NCI-H1436 treated with DMSO at 0.1 percent for 48 hours (cell line): ENCODE measurements at regions not wholly inside any gene's neighbourhood (a gene's known extent, or its start where the extent isn't known, plus 50 kb on each side); places are given as distances from the start of the nearest gene placed in this dataset.

ENCODE experiments used
- DNase-seq: peaks from one replicate; lab custom pipeline; 2025; lab: John Stamatoyannopoulos, UW

DNA sequence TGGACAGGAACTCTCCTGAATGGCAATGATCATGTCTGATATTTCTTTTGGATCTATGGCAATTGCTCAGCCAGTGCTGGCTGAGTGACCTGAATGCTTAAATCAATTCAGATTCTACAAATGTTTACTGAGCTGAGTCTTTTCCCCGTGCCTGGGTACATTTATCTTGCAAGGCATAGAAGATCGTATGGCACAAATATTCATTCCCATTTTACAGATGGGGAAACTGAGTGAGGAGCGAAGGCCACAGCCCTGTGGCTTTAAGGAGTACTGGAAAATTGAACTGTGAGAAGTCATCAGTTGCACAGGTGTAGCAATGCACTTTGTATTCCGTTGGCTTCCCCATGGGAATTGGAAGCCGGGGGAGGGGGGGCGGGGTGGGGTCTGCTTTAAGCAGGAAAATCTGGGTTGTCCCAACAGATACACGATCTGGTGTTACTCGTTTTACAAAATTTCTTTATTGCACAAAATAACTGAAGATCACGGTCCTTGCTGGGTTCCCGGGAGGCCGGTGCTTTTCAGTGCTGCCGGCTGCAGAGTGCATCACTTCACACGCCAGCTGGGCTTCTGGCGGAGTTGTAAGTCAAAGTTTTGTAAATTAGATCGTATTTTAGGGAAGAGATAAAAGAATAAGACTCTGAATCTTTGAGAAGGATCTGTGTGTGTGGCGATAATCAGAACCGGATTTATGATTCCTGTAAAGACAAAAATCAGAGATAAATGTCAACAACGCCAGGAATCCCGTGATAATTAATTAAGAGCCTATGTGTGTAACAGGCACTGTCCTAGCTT lies 75.0 kb upstream of the MAP1LC3B2 start:
- no peak for DNase-seq

DNA sequence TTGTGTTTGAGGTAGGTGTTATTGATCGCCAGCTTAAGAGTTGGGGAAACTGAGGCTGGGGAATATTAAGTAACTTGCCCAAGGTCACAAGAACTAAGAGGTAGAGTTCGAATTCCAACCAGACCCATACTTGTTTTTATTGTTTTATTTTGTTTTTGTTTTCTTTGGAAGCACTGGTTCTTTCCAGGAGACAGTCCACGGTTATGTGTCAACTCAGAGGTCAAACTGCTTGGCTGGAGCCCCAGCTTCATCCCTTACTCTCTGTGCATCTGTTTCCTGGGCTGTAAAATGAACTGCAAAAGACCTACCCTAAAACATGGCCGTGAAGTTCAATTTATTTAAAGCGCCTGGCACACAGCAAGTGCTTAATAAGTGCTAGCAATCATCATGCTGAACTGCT lies 74.4 kb upstream of the MAP1LC3B2 start:
- DNase-seq: no peak

DNA sequence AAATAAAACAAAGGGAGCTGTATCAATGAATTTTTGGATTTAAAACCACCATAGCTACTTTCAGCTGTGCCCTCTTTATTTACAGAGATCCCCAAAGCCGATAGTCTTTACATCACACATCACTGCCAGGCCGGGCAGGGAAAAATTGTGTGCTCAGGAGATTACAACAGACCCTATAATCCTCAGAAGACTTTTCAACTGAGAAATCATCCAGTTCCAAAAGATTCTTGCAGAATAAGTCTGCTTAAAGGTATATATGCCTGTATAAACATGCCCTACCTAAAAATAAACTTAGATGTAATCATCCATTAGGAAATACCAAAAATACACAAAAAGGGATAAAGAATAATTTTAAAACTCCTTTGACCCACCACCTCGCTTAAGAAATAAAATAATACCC lies 70.1 kb upstream of the MAP1LC3B2 start:
- DNase-seq: no peak

DNA sequence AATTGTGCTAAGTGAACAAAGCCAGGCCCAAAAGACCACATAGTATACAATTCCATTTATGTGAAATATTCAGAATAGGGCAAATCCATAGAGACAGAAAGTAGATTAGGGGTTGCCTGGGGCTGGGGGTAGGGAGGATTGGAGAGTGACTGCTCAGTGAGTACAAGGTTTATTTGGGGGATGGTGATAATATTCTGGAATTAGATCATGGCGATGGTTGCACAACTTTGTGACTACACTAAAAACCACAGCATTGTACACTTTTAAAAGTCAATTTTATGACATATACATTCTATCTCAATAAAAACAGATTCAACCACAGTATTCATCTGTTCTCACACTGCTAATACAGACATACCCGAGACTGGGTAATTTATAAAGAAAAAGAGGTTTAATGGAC lies 68.7 kb upstream of the MAP1LC3B2 start:
- no peak for DNase-seq

DNA sequence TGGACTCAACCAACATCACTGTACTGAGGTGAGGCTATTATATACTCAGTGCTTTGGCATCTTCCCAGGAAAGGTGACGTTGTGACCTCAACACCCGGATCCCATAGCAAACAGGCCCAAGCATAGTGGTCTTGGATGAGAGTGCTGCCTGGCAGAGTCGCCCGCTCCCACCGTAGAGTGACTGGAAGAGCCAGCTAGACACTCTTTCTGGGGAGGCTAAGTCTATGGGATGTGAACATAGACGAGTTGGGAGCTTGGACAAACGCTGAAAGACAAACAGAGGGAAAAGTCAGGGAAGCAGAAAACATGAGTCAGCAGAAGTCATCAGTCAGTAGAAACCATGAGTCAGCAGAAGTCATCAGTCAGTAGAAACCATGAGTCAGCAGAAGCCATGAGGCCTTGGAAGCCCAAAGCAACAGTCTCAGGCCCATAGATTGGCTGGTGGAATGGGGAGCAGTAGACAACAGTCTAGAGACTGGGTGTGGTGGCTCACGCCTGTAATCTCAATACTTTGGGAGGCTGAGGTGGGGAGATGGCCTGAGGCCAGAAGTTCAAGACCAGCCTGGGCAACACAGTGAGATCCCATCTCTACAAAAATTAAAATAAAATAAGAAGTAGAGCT lies 66.4 kb upstream of the MAP1LC3B2 start:
- no peak for DNase-seq

DNA sequence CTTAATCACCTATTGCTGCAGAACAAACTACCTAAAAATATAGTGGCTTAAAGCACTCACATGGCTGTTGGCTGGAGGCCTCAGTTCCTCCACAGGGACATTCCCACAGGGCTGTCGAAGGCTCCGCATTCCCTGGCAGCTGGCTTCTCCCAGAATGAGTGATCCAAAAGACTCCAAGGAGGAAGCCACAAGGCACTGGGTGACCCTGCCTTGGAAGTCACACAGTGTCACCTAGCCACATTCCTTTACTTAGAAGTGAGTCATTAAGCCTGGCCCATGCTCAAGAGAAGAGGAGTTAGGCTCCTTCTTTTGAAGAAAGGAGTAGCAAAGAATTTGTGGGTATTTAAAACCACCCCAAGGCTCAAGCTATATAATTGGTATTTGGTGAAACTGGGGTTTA lies 63.9 kb upstream of the MAP1LC3B2 start:
- no peak for DNase-seq

DNA sequence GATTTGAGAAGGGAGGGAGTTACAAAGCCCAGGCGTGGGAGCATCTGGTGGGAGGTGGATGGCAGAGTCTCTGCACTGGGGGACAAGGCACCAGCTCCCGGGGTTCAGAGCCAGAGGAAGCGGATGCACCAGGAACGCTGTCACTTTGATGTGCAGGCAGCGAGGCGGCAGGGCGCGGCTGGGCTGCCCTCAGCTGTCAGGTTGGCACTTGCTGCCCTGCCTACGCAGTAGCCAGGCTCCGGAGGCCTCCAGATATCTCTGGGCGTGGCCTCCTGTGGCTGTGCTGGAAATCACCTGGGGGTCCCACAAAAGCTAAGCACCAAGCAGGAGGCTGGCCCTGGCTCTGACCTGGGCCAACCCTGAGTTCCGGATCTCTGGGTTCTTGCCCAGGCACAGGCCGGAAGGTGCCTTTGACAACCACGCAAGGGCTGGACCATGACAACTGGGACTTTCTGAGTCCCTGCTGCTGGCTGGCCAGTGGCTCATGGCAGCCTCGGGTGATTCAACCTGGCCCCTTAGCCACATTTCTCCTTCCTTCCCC lies 62.1 kb upstream of the MAP1LC3B2 start:
- DNase-seq: no peak

DNA sequence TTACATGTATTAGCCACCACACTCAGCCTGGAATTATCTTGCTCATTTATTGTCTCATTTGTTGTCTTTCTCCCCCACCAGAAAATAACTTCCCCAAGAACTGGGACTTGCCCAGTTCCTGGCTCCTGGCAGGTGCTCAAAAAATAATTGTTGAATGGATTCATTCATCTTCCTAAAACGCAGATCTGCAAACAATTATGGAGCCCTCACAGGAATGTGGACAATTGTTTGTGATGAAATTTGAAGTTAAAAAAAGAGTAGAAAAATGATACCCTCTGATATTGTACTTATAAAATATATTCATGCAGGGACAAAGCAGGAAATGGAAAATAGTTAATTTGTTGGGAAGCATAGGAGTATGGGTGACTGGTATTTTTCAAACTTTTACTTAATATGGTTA lies 60.7 kb upstream of the MAP1LC3B2 start:
- DNase-seq: no peak

DNA sequence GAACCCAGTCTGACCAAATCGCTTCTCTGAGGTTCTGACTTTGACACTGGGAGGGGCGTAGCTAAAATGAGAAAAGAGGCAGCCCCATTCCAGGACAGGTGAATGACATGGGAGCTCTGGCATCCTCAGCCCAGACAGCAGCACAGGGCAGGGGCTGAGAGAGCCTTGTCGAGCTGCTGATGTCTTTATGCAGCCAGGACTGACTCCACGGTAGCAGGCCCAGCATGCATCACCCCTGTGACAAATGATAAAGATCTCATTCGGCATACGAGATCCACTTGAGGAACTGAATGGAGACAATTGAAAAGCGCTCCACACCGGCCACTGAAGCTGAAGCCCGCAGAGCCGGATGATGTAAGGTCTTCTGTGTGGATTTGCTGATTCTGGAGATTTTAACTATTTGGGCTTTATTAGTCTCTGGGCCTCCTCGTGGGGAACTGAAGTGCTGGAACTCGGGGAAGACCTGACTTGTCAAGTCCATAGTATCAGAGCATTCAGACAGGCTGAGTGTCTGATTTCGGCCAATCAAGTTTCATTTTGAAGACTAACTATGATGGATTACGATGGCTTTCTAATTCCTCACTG lies 56.9 kb upstream of the MAP1LC3B2 start:
- no peak for DNase-seq

DNA sequence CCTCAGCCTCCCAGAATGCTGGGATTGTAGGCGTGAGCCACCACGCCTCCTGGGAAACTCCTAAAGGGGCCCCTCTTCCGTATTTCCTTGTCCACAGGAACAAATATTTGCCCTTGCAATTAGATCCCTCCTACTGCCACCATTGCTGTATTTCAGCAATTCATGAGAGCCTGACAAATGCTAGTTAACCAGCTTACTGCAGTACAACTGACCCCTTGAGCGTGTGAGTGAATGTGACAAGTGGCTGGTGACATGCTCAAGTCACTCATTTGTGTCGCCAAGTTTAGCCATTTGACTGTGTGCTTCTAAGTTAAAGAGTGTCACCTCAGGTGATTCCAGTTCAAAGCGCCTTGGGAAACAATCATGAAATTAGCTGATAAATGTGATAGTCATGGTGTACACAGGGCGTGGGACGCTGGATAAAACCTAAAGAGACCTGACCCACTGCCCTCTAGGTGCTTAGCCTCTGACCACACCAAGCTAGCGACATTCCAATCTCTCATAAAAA lies 56.1 kb upstream of the MAP1LC3B2 start:
- no peak for DNase-seq

DNA sequence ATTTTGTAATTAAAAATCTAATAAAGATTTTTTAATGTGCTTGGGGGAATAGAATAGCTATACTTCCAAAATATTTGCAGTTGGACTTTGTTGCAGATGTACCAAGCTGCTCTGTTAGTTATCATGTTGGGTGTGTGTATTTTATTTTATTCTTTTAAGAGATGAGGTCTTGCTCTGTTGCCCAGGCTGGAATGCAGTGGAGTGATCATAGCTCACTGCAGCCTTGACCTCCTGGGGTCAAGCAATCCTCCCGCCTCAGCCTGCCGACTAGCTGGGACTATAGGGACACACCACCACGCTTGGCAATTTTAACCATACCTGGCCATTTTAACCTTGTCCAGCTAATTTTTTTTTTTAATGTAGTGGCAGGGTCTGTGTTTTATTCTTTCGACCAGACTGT lies 54.7 kb upstream of the MAP1LC3B2 start:
- no peak for DNase-seq

DNA sequence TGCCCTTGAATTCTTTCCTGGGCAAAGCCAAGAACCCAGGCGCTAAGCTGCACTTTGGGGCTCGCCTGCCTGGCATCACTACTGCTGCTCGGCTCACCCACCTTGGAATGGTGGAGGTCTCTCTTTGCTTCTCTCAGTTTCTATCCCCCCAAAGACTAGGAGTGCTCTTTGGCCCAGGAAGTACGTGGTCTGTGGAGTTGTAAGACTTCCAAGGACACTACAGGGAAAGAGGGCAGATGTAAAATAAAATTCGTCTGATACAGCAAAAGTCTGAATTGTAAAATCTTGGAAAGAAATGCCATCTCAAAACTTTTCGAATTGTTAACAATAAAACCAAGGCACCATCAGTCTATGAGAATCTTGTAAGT lies 52.5 kb upstream of the MAP1LC3B2 start:
- DNase-seq: no peak

DNA sequence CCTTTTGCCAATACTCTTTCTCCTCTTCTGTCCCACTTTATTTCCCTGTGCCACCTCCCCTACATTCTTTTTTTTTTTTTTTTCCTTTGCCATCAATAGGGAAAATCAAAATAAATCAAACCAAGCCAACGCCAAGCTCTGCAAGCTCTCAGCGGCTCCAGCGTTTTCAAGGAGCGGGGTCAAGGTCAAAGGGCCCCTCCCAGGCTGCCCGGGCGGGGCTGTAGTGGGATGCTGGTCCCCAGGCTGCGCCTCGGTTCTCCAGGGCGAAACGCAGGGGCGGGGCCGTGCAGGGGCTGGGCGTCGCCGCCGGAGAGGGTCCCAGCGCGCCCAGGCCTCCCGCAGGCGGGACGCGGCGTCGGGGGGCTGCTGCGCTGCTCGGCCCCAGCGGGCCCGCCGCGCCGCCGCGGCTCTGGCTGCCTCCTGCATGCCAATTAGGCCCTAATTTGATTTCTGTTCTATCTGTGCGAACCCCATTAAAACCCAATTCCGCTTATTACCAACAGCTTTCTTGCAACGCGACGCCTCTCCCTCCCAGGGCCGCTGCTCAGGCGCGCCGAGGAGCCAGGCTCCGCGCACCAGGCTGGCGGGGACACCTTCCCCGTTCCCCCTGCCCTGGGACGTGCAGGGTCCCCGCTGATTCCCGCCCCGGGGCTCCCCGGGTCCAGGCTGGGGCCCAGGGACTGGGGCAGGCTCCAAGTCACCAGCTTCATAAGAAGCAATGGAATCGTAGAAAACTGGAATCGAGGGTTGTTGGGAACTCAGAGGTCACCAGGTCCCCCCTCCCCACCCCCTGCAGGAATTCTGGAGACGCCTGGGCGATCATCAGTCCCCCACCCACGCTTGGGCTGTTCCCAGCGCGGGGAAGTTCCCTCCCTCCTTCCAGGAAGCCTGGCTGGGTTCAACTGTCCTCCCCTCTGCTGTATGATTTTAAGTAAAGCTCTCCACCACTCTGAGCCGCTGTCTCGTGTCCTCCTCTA lies 50.7 kb upstream of the MAP1LC3B2 start:
- no peak for DNase-seq
